ENCODE measurements at regions not wholly inside any gene's neighbourhood (a gene's known extent, or its start where the extent isn't known, plus 50 kb on each side); places are given as distances from the start of the nearest gene placed in this dataset.

- DNase-seq (ENCODE audit: low spot score), result no peak
Observed at GRCh38 chr16:85561248-85562092, 51.7 kb upstream of the GSE1 start.

- no peak for DNase-seq (ENCODE audit: low spot score)
Observed at GRCh38 chr16:85562093-85562786, 50.9 kb upstream of the GSE1 start.

- DNase-seq (ENCODE audit: low spot score), result no peak
Observed at GRCh38 chr16:85563034-85563433, 50.1 kb upstream of the GSE1 start.

Data from hematopoietic multipotent progenitor cell treated with erythropoietin and hydrocortisone succinate and interleukin-3 and kit ligand, for 15 days (in vitro differentiated cells).